Right lobe of liver (tissue), 6 donors: ENCODE measurements at regions not wholly inside any gene's neighbourhood (a gene's known extent, or its start where the extent isn't known, plus 50 kb on each side); places are given as distances from the start of the nearest gene placed in this dataset.

ENCODE experiments used
- ATAC-seq, 4 donors: fragments of 200-7000 bp; cut with Tn5 transposase; one replicate each; pipeline ENCODE4 v1.9.1; 2020; ENCODE audit warnings: mild to moderate bottlenecking in 4 of 4, moderate library complexity in 4 of 4
- DNase-seq, 3 donors: peaks; one replicate each; pipeline ENCODE4 v3.0.0-alpha.2; 2020
- H3K27ac ChIP-seq, 3 donors: fragments of 200-600 bp; one replicate each; pipeline ENCODE4 v1.8.0; 2022
- H3K27me3 ChIP-seq, 2 donors: fragments of 200-600 bp; one replicate each; pipeline ENCODE4 v1.8.0; 2022
- H3K36me3 ChIP-seq, 4 donors: fragments of 200-600 bp; sonication (generic) in 1 of 4; one replicate each; pipeline versions ENCODE4 v1.5.1 to v1.8.0; 2017 to 2022; ENCODE audit warnings: control low read depth in 1 of 4
- H3K4me1 ChIP-seq, 4 donors: fragments of 200-600 bp; sonication (generic) in 1 of 4; one replicate each; pipeline versions ENCODE4 v1.5.1 to v1.8.0; 2017 to 2022; ENCODE audit warnings: control low read depth in 1 of 4
- H3K4me3 ChIP-seq, 3 donors: fragments of 200-600 bp; one replicate each; pipeline ENCODE4 v1.8.0; 2022
- H3K9me3 ChIP-seq, 4 donors: fragments of 200-600 bp; sonication (generic) in 1 of 4; one replicate each; pipeline versions ENCODE4 v1.5.1 to v1.8.0; 2017 to 2022; ENCODE audit warnings: control low read depth in 1 of 4
- POLR2A ChIP-seq: fragments of 450-650 bp; IDR thresholded peaks from one replicate; pipeline ENCODE4 v1.6.1; 2017; ENCODE audit warnings: antibody characterized with exemption, mild to moderate bottlenecking
- WGBS: methylation state at CpG from one replicate; pipeline ENCODE4 v1.1.6; 2018; ENCODE audit warnings: low coverage, low lambda C conversion rate; ENCODE audit not compliant: insufficient coverage; ENCODE audit errors: missing lambda C conversion rate; 5-methylcytosine and 5-hydroxymethylcytosine counted together
- intact Hi-C, 2 donors: fragments of 100-400 bp; cut with DNase I; formaldehyde crosslinking; loops; one replicate each; pipeline versions ENCODE4 v1.11.2 to v1.14.1; 2022
- TF ChIP-seq, protein P1 (sequence below), 4 donors: fragments of 200-600 bp in 3 of 4; fragments of 450-650 bp in 1 of 4; IDR thresholded peaks; one replicate each; pipeline versions ENCODE4 v1.5.1 to v1.8.0; 2016 to 2022; ENCODE audit warnings: antibody characterized with exemption in 4 of 4, mild to moderate bottlenecking in 2 of 4
- donor health status: DM: no; HTN: yes; CAD: no.
- donor health status: DM: no; HTN: no; CAD: no.
- donor health status: DM: no; HTN: no; CAD: no.
- donor health status: DM: no; HTN: yes; CAD: no.
- donor health status: DM: no; HTN: yes; CAD: no.

DNA sequence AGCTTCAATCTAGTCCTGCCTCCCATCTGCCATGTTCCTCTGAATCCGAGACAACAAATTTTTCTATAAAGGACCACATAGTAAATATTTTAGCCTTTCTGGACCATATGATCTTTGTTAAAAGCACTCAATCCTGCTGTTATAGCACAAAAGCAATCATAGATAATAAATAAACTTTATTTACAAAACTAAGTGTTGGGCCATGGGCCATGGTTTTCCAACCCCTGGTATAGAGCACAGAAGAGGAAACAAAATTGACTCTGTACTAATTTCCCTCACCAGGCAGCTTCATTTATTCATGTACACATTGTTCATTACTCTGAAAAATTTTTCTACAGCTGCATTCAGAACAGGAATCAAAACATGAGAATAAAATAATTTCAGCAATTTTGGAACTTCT is 288.9 kb downstream of the AGTPBP1 start:
- no peak overlapping the region for H3K27ac ChIP-seq
- ATAC-seq: no peak
- no peaks in the 10 kb centered on the region for H3K9me3 ChIP-seq
- H3K4me3 ChIP-seq: no peak overlapping the region
- H3K4me1 ChIP-seq: no peaks in the 10 kb centered on the region
- H3K27me3 ChIP-seq: no peaks in the 10 kb centered on the region
- DNase-seq: no peak
- WGBS: 33% methylated on average over 1 of the region's 1 CpG
- no peaks in the 10 kb centered on the region for H3K36me3 ChIP-seq
- no peak for TF ChIP-seq POLR2A
- TF ChIP-seq, protein P1, sequence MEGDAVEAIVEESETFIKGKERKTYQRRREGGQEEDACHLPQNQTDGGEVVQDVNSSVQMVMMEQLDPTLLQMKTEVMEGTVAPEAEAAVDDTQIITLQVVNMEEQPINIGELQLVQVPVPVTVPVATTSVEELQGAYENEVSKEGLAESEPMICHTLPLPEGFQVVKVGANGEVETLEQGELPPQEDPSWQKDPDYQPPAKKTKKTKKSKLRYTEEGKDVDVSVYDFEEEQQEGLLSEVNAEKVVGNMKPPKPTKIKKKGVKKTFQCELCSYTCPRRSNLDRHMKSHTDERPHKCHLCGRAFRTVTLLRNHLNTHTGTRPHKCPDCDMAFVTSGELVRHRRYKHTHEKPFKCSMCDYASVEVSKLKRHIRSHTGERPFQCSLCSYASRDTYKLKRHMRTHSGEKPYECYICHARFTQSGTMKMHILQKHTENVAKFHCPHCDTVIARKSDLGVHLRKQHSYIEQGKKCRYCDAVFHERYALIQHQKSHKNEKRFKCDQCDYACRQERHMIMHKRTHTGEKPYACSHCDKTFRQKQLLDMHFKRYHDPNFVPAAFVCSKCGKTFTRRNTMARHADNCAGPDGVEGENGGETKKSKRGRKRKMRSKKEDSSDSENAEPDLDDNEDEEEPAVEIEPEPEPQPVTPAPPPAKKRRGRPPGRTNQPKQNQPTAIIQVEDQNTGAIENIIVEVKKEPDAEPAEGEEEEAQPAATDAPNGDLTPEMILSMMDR (IDR thresholded peaks at IDR 0.05): no peak
- intact Hi-C loops: no loop called here

DNA sequence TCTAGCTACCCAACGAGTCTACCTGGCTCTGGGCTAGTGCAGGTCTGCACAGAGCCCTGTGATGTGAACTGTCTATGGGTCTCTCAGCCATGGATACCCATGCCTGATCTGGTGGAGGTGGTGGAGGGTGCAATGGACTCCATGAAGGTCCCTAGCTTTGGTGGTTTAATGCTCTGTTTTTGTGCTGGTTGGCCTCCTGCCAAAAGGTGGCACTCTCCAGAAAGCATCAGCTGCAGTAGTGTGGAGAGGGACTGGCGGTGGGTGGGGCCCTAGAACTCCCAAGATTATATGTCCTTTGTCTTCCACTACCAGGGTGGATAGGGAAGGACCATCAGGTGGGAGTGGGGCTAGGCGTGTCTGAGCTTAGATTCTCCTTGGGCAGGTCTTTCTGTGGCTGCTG is 290.1 kb downstream of the AGTPBP1 start:
- 20% methylated on average over 1 of the region's 3 CpGs for WGBS

DNA sequence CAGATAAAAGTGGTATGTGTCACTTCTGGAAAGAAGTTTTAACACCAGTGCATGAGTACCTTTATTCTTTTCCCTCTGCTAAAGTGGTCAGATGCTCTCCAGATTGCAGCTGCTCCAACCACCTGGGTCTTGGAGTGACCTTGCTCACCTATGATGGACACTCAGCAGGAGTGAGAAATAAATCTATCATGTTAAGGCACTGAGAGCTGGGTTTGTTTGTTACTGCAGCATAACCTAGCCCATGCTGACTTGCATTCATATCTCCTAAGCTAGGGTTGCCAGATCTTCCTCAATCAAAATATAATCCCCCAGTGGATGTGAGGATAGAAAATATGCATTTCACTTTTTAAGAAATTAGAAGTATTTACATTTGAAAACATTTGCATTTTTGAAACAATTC is 295.9 kb downstream of the AGTPBP1 start:
- intact Hi-C loops: no loop called here
- Histone ChIP-seq H3K27me3 (no peaks in the 10 kb centered on the region), H3K27ac (no peak overlapping the region), H3K4me1 (no peaks in the 10 kb centered on the region), H3K9me3 (no peaks in the 10 kb centered on the region), H3K36me3 (no peaks in the 10 kb centered on the region), H3K4me3 (no peak overlapping the region)
- no peak for TF ChIP-seq POLR2A
- TF ChIP-seq, protein P1 (IDR thresholded peaks at IDR 0.05): no peak
- ATAC-seq (no peak), DNase-seq (no peak)

More for the DNA sequence above, 290.1 kb downstream of the AGTPBP1 start:
- intact Hi-C loops: no loop called here
- Histone ChIP-seq H3K27me3 (no peaks in the 10 kb centered on the region), H3K4me1 (no peaks in the 10 kb centered on the region), H3K27ac (no peak overlapping the region), H3K36me3 (no peaks in the 10 kb centered on the region), H3K4me3 (no peak overlapping the region), H3K9me3 (no peaks in the 10 kb centered on the region)
- DNase-seq (no peak), ATAC-seq (no peak)
- TF ChIP-seq POLR2A: no peak
- TF ChIP-seq, protein P1 (IDR thresholded peaks at IDR 0.05): no peak

DNA sequence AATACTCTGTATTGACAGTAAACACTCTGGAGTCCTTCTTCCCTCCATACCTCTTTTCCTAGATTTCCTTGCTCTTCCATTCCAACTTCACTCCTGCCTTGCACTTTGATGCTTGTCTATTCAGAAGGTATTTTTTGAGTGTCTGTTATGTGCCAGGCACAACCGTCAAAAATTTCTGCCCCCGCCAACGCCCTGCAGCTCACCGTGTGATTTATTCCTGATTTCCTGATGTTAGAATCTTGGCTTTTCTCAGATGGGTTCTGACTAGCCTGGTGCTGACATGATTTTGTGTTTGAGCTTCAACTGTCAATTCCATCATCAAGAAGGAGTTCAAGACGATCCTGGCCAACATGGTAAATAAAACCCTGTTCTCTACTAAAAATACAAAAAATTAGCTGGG is 297.5 kb downstream of the AGTPBP1 start:
- TF ChIP-seq POLR2A: no peak
- TF ChIP-seq, protein P1 (IDR thresholded peaks at IDR 0.05): no peak
- intact Hi-C loops: no loop called here
- 59% methylated on average over 5 of the region's 5 CpGs for whole genome bisulfite sequencing

DNA sequence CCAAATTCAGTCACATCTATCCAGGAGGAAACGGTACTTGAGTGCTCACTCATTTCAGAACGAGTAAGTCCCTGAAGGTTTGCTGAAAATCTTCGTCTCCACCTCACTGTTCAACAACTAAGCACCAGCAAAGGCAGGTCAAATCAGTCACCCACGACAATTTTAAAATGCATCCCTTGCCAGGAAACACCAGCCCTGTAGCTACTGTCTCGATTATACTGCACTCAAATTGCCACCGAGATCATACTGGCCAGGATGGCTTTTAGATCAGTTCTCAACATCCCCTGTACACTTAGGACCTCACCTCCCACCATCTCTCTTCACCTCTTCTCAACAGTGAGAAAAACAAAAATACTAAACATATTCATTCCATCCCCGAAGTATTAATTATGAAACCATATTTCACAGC is 298.6 kb downstream of the AGTPBP1 start:
- TF ChIP-seq, protein P1 (IDR thresholded peaks at IDR 0.05): no peak
- TF ChIP-seq POLR2A: no peak
- Histone ChIP-seq H3K4me1 (no peaks in the 10 kb centered on the region), H3K27me3 (no peaks in the 10 kb centered on the region), H3K27ac (no peak overlapping the region), H3K4me3 (no peak overlapping the region), H3K36me3 (no peaks in the 10 kb centered on the region), H3K9me3 (no peaks in the 10 kb centered on the region)
- DNase-seq: no peak
- WGBS: 48% methylated on average over 7 of the region's 7 CpGs
- intact Hi-C loops: no loop called here
- no peak for ATAC-seq

More for the DNA sequence above, 297.5 kb downstream of the AGTPBP1 start:
- DNase-seq (no peak), ATAC-seq (no peak)
- H3K36me3 ChIP-seq: no peaks in the 10 kb centered on the region
- no peaks in the 10 kb centered on the region for H3K9me3 ChIP-seq
- no peak overlapping the region for H3K27ac ChIP-seq
- H3K27me3 ChIP-seq: no peaks in the 10 kb centered on the region
- H3K4me3 ChIP-seq: no peak overlapping the region
- no peaks in the 10 kb centered on the region for H3K4me1 ChIP-seq
